GM23338 (cell line): ENCODE measurements at regions not wholly inside any gene's neighbourhood (a gene's known extent, or its start where the extent isn't known, plus 50 kb on each side); places are given as distances from the start of the nearest gene placed in this dataset.

Source experiments
- ATAC-seq: fragments of 200-7000 bp; cut with Tn5 transposase; 3 replicates; pipeline ENCODE4 v1.9.1; 2020
- DNase-seq: peaks from one replicate; pipeline ENCODE4 v3.0.0-alpha.2; 2015; ENCODE audit warnings: low spot score
- H2AFZ ChIP-seq: fragments of 200-600 bp; sonication (generic); 2 replicates; pipeline ENCODE4 v1.8.0; 2016; ENCODE audit warnings: antibody characterized with exemption, mild to moderate bottlenecking, moderate library complexity
- H3F3A ChIP-seq: fragments of 200-600 bp; sonication (generic); replicated peaks from 2 replicates; pipeline ENCODE4 v1.8.0; 2017; ENCODE audit warnings: antibody characterized with exemption, mixed run types, low read depth
- H3K27ac ChIP-seq: fragments of 200-600 bp; sonication (generic); 2 replicates; pipeline ENCODE4 v1.6.1; 2016; ENCODE audit warnings: low read depth
- H3K27me3 ChIP-seq: fragments of 200-600 bp; sonication (generic); 2 replicates; pipeline ENCODE4 v1.8.0; 2016; ENCODE audit warnings: mild to moderate bottlenecking, mixed run types, moderate library complexity; ENCODE audit not compliant: insufficient read depth
- H3K36me3 ChIP-seq: fragments of 200-600 bp; sonication (generic); 2 replicates; pipeline ENCODE4 v1.8.0; 2016; ENCODE audit warnings: mild to moderate bottlenecking; ENCODE audit not compliant: insufficient read depth
- H3K4me1 ChIP-seq: fragments of 200-600 bp; sonication (generic); 2 replicates; pipeline ENCODE4 v1.8.0; 2016; ENCODE audit warnings: mild to moderate bottlenecking, moderate library complexity; ENCODE audit not compliant: insufficient read depth
- H3K4me2 ChIP-seq: fragments of 200-600 bp; sonication (generic); 2 replicates; pipeline ENCODE4 v1.7.1; 2017; ENCODE audit warnings: mixed run types
- H3K4me3 ChIP-seq: fragments of 200-600 bp; sonication (generic); 2 replicates; pipeline ENCODE4 v1.6.1; 2016; ENCODE audit warnings: mixed run types
- H3K79me2 ChIP-seq: fragments of 200-600 bp; sonication (generic); replicated peaks from 2 replicates; pipeline ENCODE4 v1.8.0; 2017; ENCODE audit warnings: mild to moderate bottlenecking; ENCODE audit not compliant: insufficient read depth
- H3K9me2 ChIP-seq: fragments of 200-600 bp; sonication (generic); 2 replicates; pipeline ENCODE4 v1.8.0; 2017; ENCODE audit not compliant: insufficient read depth
- H4K20me1 ChIP-seq: fragments of 200-600 bp; sonication (generic); replicated peaks from 2 replicates; pipeline ENCODE4 v1.8.0; 2017; ENCODE audit warnings: mild to moderate bottlenecking; ENCODE audit not compliant: insufficient read depth
- H3K27ac Mint-ChIP-seq: 2 replicates; pipeline ENCODE4 v1.8.0; 2020; ENCODE audit warnings: inconsistent platforms, mild to moderate bottlenecking, moderate library complexity, mixed read lengths
- H3K27me3 Mint-ChIP-seq: 3 replicates; pipeline ENCODE4 v1.8.0; 2022; ENCODE audit warnings: low read depth, mild to moderate bottlenecking, moderate library complexity, mixed read lengths, inconsistent platforms; ENCODE audit not compliant: insufficient read depth, poor library complexity
- H3K36me3 Mint-ChIP-seq: 3 replicates; pipeline ENCODE4 v1.8.0; 2021; ENCODE audit warnings: low read depth, mild to moderate bottlenecking, inconsistent platforms, moderate library complexity, mixed read lengths
- H3K4me1 Mint-ChIP-seq: 3 replicates; pipeline ENCODE4 v1.8.0; 2020; ENCODE audit warnings: mild to moderate bottlenecking, inconsistent platforms, mixed read lengths
- H3K4me3 Mint-ChIP-seq: 3 replicates; pipeline ENCODE4 v1.8.0; 2021; ENCODE audit warnings: moderate library complexity, mild to moderate bottlenecking, inconsistent platforms, mixed read lengths
- H3K9me3 Mint-ChIP-seq: 3 replicates; pipeline ENCODE4 v1.8.0; 2020; ENCODE audit warnings: moderate library complexity, mild to moderate bottlenecking, inconsistent platforms, mixed read lengths
- CREB1 ChIP-seq: fragments of 250-450 bp; sonication (Bioruptor Pico); IDR thresholded peaks from 2 replicates; pipeline ENCODE4 v1.5.0; 2020; ENCODE audit warnings: low read depth, mild to moderate bottlenecking, moderate library complexity
- EZH2 ChIP-seq: fragments of 200-600 bp; sonication (generic); IDR thresholded peaks from one replicate; pipeline ENCODE4 v1.8.0; 2017; ENCODE audit warnings: antibody characterized with exemption, mild to moderate bottlenecking, low read depth; ENCODE audit not compliant: unreplicated experiment
- EZH2phosphoT487 ChIP-seq: fragments of 200-600 bp; sonication (generic); IDR thresholded peaks from one replicate; pipeline ENCODE4 v1.8.1; 2018; ENCODE audit warnings: antibody characterized with exemption; ENCODE audit not compliant: unreplicated experiment
- JUNB ChIP-seq: IDR thresholded peaks from one replicate; pipeline ENCODE4 v1.6.1; 2016; ENCODE audit warnings: antibody characterized with exemption; ENCODE audit not compliant: unreplicated experiment
- NANOG ChIP-seq: IDR thresholded peaks from 2 replicates; pipeline ENCODE4 v1.6.1; 2016; ENCODE audit warnings: antibody characterized with exemption, borderline replicate concordance
- POLR2AphosphoS5 ChIP-seq: IDR thresholded peaks from 2 replicates; pipeline ENCODE4 v1.6.1; 2016; ENCODE audit warnings: antibody characterized with exemption, low read depth
- STAT1 ChIP-seq: IDR thresholded peaks from one replicate; pipeline ENCODE4 v1.6.1; 2016; ENCODE audit warnings: antibody characterized with exemption; ENCODE audit not compliant: unreplicated experiment
- ZNF331 ChIP-seq: fragments of 250-450 bp; sonication (Bioruptor Pico); IDR thresholded peaks from 2 replicates; pipeline ENCODE4 v1.5.0; 2020; ENCODE audit warnings: low read depth, mild to moderate bottlenecking, moderate library complexity
- TF ChIP-seq, protein P1 (sequence below): fragments of 250-450 bp; sonication (Bioruptor Pico); IDR thresholded peaks from 2 replicates; pipeline ENCODE4 v1.5.0; 2020; ENCODE audit warnings: mild to moderate bottlenecking, moderate library complexity
- TF ChIP-seq, protein P2 (sequence below): IDR thresholded peaks from 2 replicates; pipeline ENCODE4 v1.6.1; 2016; ENCODE audit warnings: antibody characterized with exemption
- TF ChIP-seq, protein P3 (sequence below): IDR thresholded peaks from one replicate; pipeline ENCODE4 v1.6.1; 2018; ENCODE audit warnings: antibody characterized with exemption; ENCODE audit not compliant: unreplicated experiment
- TF ChIP-seq, protein P4 (sequence below), 2 experiments: fragments of 200-600 bp in 1 of 2; sonication (generic) in 1 of 2; conservative IDR thresholded peaks; 2 replicates each; pipeline versions ENCODE4 v1.5.1 to v1.6.1; 2016 to 2017; ENCODE audit warnings: antibody characterized with exemption in 2 of 2, low read depth in 2 of 2, mild to moderate bottlenecking in 2 of 2, moderate library complexity in 1 of 2

DNA sequence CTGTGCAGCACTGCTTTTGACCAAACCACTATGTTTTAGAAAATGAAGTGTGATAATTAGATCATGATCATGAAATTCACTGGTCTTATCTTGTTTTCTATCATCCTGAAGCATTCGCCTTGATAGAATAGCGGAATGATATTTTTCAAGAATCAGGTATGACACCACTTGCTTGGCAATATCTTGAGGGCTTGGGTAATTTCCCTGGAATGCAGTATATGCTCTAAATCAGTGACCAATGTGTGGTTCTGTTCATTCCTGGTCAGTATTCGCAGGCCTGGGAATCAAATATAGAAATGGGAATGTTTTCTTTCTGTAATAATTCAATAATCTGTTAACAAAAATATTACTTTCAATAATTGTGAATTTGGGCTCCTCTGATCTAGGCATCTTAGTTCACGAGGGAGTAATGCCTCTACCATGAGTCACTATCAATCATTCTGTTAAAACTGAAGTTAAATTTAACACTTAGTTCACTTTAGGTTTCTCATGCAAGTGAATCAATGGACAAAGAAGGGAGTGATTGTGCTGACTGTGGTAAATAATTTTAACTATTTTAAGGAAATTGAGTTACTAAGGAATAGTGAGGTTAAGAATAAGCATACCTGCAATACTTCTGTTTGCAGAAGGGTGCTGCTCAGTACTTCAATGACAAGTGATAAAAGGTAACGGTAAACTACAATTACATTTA lies 137.9 kb downstream of the PCDH20 start:
- no peak for DNase-seq
- H3K36me3 ChIP-seq, result no peaks in the 10 kb centered on the region; the same call in 1 of the 2 replicates
- H3K4me1 ChIP-seq, result no peaks in the 10 kb centered on the region
- H3K9me2 ChIP-seq, result peaks cover 8% of the 10 kb centered on the region
- no peaks in the 10 kb centered on the region for H3K27me3 ChIP-seq
- no peak for ATAC-seq
- H3K4me3 ChIP-seq, result no peak overlapping the region
- Mint-ChIP-seq H3K27ac (no peak overlapping the region), H3K4me3 (no peak overlapping the region), H3K36me3 (peaks cover 12% of the 10 kb centered on the region; the same call in 2 of the 3 replicates), H3K9me3 (peaks cover 14% of the 10 kb centered on the region; the same call in 2 of the 3 replicates), H3K27me3 (no peaks in the 10 kb centered on the region), H3K4me1 (no peaks in the 10 kb centered on the region)
- no peaks in the 10 kb centered on the region for H3K79me2 ChIP-seq
- H3F3A ChIP-seq, result no peaks in the 10 kb centered on the region
- TF ChIP-seq, protein P1, sequence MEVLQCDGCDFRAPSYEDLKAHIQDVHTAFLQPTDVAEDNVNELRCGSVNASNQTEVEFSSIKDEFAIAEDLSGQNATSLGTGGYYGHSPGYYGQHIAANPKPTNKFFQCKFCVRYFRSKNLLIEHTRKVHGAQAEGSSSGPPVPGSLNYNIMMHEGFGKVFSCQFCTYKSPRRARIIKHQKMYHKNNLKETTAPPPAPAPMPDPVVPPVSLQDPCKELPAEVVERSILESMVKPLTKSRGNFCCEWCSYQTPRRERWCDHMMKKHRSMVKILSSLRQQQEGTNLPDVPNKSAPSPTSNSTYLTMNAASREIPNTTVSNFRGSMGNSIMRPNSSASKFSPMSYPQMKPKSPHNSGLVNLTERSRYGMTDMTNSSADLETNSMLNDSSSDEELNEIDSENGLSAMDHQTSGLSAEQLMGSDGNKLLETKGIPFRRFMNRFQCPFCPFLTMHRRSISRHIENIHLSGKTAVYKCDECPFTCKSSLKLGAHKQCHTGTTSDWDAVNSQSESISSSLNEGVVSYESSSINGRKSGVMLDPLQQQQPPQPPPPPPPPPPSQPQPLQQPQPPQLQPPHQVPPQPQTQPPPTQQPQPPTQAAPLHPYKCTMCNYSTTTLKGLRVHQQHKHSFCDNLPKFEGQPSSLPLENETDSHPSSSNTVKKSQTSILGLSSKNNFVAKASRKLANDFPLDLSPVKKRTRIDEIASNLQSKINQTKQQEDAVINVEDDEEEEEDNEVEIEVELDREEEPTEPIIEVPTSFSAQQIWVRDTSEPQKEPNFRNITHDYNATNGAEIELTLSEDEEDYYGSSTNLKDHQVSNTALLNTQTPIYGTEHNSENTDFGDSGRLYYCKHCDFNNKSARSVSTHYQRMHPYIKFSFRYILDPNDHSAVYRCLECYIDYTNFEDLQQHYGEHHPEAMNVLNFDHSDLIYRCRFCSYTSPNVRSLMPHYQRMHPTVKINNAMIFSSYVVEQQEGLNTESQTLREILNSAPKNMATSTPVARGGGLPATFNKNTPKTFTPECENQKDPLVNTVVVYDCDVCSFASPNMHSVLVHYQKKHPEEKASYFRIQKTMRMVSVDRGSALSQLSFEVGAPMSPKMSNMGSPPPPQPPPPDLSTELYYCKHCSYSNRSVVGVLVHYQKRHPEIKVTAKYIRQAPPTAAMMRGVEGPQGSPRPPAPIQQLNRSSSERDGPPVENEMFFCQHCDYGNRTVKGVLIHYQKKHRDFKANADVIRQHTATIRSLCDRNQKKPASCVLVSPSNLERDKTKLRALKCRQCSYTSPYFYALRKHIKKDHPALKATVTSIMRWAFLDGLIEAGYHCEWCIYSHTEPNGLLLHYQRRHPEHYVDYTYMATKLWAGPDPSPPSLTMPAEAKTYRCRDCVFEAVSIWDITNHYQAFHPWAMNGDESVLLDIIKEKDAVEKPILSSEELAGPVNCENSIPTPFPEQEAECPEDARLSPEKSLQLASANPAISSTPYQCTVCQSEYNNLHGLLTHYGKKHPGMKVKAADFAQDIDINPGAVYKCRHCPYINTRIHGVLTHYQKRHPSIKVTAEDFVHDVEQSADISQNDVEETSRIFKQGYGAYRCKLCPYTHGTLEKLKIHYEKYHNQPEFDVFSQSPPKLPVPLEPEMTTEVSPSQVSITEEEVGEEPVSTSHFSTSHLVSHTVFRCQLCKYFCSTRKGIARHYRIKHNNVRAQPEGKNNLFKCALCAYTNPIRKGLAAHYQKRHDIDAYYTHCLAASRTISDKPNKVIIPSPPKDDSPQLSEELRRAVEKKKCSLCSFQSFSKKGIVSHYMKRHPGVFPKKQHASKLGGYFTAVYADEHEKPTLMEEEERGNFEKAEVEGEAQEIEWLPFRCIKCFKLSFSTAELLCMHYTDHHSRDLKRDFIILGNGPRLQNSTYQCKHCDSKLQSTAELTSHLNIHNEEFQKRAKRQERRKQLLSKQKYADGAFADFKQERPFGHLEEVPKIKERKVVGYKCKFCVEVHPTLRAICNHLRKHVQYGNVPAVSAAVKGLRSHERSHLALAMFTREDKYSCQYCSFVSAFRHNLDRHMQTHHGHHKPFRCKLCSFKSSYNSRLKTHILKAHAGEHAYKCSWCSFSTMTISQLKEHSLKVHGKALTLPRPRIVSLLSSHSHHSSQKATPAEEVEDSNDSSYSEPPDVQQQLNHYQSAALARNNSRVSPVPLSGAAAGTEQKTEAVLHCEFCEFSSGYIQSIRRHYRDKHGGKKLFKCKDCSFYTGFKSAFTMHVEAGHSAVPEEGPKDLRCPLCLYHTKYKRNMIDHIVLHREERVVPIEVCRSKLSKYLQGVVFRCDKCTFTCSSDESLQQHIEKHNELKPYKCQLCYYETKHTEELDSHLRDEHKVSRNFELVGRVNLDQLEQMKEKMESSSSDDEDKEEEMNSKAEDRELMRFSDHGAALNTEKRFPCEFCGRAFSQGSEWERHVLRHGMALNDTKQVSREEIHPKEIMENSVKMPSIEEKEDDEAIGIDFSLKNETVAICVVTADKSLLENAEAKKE (CRISPR knock-in tag), result no peak
- TF ChIP-seq JUNB (no peak), EZH2 (no peak), ZNF331 (CRISPR knock-in tag) (no peak), POLR2AphosphoS5 (no peak), NANOG (no peak), CREB1 (CRISPR knock-in tag) (no peak), EZH2phosphoT487 (no peak), STAT1 (no peak)
- TF ChIP-seq, protein P2, sequence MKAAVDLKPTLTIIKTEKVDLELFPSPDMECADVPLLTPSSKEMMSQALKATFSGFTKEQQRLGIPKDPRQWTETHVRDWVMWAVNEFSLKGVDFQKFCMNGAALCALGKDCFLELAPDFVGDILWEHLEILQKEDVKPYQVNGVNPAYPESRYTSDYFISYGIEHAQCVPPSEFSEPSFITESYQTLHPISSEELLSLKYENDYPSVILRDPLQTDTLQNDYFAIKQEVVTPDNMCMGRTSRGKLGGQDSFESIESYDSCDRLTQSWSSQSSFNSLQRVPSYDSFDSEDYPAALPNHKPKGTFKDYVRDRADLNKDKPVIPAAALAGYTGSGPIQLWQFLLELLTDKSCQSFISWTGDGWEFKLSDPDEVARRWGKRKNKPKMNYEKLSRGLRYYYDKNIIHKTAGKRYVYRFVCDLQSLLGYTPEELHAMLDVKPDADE, result no peak
- TF ChIP-seq, protein P3, sequence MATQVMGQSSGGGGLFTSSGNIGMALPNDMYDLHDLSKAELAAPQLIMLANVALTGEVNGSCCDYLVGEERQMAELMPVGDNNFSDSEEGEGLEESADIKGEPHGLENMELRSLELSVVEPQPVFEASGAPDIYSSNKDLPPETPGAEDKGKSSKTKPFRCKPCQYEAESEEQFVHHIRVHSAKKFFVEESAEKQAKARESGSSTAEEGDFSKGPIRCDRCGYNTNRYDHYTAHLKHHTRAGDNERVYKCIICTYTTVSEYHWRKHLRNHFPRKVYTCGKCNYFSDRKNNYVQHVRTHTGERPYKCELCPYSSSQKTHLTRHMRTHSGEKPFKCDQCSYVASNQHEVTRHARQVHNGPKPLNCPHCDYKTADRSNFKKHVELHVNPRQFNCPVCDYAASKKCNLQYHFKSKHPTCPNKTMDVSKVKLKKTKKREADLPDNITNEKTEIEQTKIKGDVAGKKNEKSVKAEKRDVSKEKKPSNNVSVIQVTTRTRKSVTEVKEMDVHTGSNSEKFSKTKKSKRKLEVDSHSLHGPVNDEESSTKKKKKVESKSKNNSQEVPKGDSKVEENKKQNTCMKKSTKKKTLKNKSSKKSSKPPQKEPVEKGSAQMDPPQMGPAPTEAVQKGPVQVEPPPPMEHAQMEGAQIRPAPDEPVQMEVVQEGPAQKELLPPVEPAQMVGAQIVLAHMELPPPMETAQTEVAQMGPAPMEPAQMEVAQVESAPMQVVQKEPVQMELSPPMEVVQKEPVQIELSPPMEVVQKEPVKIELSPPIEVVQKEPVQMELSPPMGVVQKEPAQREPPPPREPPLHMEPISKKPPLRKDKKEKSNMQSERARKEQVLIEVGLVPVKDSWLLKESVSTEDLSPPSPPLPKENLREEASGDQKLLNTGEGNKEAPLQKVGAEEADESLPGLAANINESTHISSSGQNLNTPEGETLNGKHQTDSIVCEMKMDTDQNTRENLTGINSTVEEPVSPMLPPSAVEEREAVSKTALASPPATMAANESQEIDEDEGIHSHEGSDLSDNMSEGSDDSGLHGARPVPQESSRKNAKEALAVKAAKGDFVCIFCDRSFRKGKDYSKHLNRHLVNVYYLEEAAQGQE, result no peak
- TF ChIP-seq, protein P4, sequence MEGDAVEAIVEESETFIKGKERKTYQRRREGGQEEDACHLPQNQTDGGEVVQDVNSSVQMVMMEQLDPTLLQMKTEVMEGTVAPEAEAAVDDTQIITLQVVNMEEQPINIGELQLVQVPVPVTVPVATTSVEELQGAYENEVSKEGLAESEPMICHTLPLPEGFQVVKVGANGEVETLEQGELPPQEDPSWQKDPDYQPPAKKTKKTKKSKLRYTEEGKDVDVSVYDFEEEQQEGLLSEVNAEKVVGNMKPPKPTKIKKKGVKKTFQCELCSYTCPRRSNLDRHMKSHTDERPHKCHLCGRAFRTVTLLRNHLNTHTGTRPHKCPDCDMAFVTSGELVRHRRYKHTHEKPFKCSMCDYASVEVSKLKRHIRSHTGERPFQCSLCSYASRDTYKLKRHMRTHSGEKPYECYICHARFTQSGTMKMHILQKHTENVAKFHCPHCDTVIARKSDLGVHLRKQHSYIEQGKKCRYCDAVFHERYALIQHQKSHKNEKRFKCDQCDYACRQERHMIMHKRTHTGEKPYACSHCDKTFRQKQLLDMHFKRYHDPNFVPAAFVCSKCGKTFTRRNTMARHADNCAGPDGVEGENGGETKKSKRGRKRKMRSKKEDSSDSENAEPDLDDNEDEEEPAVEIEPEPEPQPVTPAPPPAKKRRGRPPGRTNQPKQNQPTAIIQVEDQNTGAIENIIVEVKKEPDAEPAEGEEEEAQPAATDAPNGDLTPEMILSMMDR (conservative IDR thresholded peaks at IDR 0.05; ENCODE audit: low read depth in 2 of 2), result no peak
- no peak overlapping the region for H2AFZ ChIP-seq
- H3K27ac ChIP-seq, result no peak overlapping the region
- no peaks in the 10 kb centered on the region for H4K20me1 ChIP-seq
- no peak overlapping the region for H3K4me2 ChIP-seq
